ENCODE measurements at regions not wholly inside any gene's neighbourhood (a gene's known extent, or its start where the extent isn't known, plus 50 kb on each side); places are given as distances from the start of the nearest gene placed in this dataset.

DNA sequence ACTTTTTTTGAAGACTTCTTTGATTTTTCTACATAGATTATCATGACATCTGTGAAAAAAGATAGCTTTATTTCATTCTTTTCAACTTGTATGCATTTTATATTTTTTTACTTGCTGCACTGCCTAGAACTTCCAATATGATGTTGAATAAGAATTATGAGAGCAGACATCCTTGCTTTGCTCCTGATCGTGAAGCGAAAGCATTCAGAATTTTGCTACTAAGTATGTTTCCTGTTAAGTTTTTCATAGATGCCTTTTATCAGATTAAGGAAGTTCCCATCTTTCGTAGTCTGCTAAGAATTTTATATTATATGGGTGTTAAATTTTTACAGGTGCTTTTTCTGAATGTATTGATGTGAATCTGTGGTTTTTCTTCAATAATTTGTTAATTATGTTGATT lies 163.4 kb upstream of the GADL1 start:
- TF ChIP-seq, protein P1, sequence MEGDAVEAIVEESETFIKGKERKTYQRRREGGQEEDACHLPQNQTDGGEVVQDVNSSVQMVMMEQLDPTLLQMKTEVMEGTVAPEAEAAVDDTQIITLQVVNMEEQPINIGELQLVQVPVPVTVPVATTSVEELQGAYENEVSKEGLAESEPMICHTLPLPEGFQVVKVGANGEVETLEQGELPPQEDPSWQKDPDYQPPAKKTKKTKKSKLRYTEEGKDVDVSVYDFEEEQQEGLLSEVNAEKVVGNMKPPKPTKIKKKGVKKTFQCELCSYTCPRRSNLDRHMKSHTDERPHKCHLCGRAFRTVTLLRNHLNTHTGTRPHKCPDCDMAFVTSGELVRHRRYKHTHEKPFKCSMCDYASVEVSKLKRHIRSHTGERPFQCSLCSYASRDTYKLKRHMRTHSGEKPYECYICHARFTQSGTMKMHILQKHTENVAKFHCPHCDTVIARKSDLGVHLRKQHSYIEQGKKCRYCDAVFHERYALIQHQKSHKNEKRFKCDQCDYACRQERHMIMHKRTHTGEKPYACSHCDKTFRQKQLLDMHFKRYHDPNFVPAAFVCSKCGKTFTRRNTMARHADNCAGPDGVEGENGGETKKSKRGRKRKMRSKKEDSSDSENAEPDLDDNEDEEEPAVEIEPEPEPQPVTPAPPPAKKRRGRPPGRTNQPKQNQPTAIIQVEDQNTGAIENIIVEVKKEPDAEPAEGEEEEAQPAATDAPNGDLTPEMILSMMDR (IDR thresholded peaks at IDR 0.05; ENCODE audit: low read length), result no peak
- no peak for TF ChIP-seq EZH2 (IDR thresholded peaks at IDR 0.05; ENCODE audit: borderline replicate concordance, low read length)
